ENCODE measurements at regions not wholly inside any gene's neighbourhood (a gene's known extent, or its start where the extent isn't known, plus 50 kb on each side); places are given as distances from the start of the nearest gene placed in this dataset.

DNA sequence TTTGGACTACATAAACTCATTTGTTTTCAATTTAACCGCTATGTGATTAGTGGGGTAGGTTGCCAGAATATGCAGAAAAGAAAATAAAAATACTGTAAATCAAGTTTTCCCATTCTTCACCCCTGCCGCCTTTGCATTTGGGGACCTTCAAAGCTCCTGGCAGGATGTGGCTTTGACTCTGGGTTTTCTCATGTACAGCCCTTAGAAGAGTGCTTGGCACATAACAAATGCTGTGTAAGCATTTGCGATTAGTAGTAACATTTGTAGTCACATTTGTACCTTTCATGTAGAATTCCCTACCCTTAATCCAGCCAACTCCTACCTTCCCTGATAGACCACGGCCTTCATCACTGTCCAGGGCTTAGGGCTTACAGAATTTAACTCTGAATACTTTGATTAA lies 262.6 kb downstream of the MREG start:
- peaks cover 5 to 34% of the 10 kb centered on the region in 2 donors for H3K4me1 ChIP-seq
- no peaks in the 10 kb centered on the region for H3K9me3 ChIP-seq
- intact Hi-C loops (cut with DNase I), result loop anchor here (10.0 kb wide), 1 partner anchor 164 kb away; no protein-coding TSS in a partner anchor
- TF ChIP-seq, protein P1, sequence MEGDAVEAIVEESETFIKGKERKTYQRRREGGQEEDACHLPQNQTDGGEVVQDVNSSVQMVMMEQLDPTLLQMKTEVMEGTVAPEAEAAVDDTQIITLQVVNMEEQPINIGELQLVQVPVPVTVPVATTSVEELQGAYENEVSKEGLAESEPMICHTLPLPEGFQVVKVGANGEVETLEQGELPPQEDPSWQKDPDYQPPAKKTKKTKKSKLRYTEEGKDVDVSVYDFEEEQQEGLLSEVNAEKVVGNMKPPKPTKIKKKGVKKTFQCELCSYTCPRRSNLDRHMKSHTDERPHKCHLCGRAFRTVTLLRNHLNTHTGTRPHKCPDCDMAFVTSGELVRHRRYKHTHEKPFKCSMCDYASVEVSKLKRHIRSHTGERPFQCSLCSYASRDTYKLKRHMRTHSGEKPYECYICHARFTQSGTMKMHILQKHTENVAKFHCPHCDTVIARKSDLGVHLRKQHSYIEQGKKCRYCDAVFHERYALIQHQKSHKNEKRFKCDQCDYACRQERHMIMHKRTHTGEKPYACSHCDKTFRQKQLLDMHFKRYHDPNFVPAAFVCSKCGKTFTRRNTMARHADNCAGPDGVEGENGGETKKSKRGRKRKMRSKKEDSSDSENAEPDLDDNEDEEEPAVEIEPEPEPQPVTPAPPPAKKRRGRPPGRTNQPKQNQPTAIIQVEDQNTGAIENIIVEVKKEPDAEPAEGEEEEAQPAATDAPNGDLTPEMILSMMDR (IDR thresholded peaks at IDR 0.05), result no peak
- no peak overlapping the region for H3K27ac ChIP-seq
- no peaks in the 10 kb centered on the region for H3K27me3 ChIP-seq
- DNase-seq (ENCODE audit: low spot score in 2 of 2), result no peak
- H3K36me3 ChIP-seq, result no peaks in the 10 kb centered on the region
- no peak overlapping the region for H3K4me3 ChIP-seq

DNA sequence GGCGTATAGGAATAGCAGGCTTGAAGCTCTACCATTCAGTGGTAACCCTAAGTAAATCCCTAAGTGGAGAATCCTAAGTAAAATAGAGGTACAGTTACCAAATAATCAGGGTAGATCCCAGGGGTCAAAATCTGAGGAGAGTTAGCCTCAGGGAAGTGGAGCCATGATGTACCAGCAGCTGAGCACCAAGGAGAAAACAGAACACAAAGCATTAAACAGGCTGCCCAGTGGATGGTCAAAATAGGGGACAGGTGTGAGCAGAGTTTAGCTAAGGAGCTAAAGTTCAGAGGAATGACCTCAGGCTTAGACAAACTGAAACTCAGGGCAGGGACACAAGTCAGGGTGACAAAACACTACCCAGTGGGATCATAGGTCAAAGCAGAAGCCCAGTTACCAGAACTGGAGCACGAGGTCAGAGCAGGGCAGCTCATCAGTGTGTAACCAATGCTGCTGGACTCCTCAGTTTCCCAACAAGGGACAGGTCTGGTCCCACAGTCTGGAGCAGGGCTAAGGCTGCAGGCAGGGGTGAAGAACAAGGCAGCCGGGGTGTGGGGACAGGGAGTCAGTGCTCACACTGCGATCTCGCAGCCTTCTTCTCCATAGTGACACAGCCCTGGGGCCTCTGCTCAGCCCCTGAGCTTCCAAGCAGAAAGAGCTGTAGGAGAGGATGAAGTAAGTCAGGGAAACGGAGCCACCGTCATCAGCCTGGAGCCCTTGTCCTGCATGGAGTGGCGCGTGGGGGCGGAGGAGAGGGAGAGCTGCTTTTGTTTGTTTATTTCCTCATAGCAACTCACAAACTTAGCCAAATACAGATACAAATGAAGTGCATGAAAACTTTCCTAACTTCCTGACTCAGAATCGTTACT lies 264.0 kb downstream of the MREG start:
- no peak overlapping the region for H3K4me3 ChIP-seq
- intact Hi-C loops (cut with DNase I), result no loop called here

DNA sequence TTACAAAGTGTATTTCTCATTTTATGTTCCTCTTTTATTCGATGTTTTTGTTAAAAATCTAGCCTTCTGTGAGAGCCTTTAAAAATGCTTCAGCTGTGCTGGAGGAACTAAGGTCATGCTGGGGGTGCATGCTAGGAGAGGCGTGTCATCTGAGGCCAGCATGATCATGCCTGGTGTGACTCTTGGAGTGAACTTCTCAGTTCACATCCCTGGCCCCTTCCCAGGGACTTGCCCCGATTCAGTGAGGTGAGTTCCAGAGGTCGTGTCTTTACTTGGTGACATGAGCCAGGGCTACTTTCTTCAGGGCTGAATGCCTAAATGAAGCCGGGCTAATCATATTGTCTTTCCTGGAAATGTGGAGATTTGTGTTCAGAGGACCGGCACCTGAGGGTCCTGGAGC lies 264.9 kb downstream of the MREG start:
- H3K9me3 ChIP-seq, result no peaks in the 10 kb centered on the region
- intact Hi-C loops (cut with DNase I), result no loop called here
- H3K36me3 ChIP-seq, result no peaks in the 10 kb centered on the region
- peaks cover 5 to 24% of the 10 kb centered on the region in 2 donors for H3K4me1 ChIP-seq
- no peak overlapping the region for H3K4me3 ChIP-seq
- TF ChIP-seq, protein P1 (IDR thresholded peaks at IDR 0.05), result no peak
- H3K27ac ChIP-seq, result no peak overlapping the region
- H3K27me3 ChIP-seq, result no peaks in the 10 kb centered on the region
- DNase-seq (ENCODE audit: low spot score in 2 of 2), result no peak

More for the DNA sequence above, 264.0 kb downstream of the MREG start:
- Histone ChIP-seq H3K27me3 (no peaks in the 10 kb centered on the region), H3K27ac (peak overlapping the region; percentile 14 to 19), H3K4me1 (peaks cover 5 to 29% of the 10 kb centered on the region in 2 donors), H3K9me3 (no peaks in the 10 kb centered on the region), H3K36me3 (no peaks in the 10 kb centered on the region)
- TF ChIP-seq, protein P1 (IDR thresholded peaks at IDR 0.05), result no peak
- peak; percentile 53 to 90 for DNase-seq (ENCODE audit: low spot score in 2 of 2)

DNA sequence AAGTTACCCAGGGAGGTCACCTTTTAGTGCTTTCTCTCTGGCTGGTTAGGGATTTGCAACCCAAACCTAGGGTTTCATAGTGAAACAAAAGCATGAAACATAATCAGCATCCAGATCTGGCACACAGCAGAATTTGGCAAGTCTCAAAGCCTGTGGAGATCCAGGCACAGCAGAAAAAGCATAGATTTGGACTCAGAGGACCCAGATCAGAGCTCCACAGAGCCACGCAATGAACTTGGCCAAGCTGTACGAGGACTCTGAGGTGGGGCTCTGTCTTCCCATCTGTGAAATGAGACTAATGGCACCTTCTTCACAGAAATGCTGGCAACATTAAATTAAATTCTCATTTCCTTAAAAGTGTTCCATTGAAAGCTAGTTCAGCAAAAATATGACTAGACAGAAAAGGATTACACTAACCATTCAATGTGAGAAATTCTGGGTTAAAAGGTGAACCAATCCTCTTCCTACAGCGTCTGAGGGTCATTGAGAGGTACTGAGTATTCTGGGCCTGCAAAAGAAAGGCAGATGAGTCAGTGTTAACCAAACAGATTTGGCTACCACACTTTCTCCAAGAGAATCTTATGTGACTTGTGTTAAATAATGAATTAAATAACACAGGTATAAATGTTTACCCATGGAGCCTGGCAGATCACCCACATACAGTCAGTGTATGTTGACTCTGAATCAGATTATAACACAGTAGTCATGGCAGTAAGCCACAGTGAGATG lies 266.3 kb downstream of the MREG start:
- intact Hi-C loops (cut with DNase I), result no loop called here
- Histone ChIP-seq H3K9me3 (no peaks in the 10 kb centered on the region), H3K4me1 (peaks cover 5 to 21% of the 10 kb centered on the region in 2 donors), H3K4me3 (no peak overlapping the region), H3K27me3 (no peaks in the 10 kb centered on the region), H3K36me3 (no peaks in the 10 kb centered on the region), H3K27ac (no peak overlapping the region)
- TF ChIP-seq, protein P1 (IDR thresholded peaks at IDR 0.05), result no peak
- DNase-seq (ENCODE audit: low spot score in 2 of 2), result no peak

DNA sequence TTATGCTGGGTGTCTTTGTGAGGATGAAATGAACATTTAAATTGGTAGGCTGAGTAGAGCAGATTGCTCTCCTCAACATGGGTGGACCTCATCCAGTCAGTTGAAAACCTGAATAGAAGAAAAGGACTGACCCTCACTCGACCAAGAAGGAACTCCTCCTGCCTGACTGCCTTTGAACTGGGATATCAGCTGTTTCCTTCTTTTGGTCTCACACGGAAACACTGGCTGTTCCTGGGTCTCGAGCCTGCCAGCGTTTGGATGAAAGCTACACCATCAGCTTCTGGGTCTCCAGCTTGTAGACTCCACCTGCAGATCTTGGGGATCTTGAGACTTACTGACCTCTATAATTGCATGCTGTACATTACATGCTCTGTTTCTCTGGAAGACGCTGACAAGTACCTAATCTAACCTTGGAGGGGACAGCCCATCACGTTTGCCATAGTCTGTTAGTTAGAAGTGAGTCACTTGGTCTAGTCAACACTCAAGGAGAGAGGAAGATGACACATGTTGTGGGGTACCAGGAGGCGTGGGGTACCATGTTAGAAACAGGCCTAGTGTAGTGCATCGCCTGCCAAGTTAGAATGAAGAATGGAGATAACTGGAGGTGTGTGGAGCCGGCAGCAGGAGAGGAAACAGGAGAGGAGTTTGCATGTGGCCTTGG lies 267.0 kb downstream of the MREG start:
- no peaks in the 10 kb centered on the region for H3K9me3 ChIP-seq
- no peak for DNase-seq (ENCODE audit: low spot score in 2 of 2)
- intact Hi-C loops (cut with DNase I), result no loop called here
- no peaks in the 10 kb centered on the region for H3K27me3 ChIP-seq
- H3K36me3 ChIP-seq, result no peaks in the 10 kb centered on the region
- TF ChIP-seq, protein P1 (IDR thresholded peaks at IDR 0.05), result no peak
- no peak overlapping the region for H3K27ac ChIP-seq
- H3K4me1 ChIP-seq, result peaks cover 5 to 21% of the 10 kb centered on the region in 2 donors
- no peak overlapping the region for H3K4me3 ChIP-seq

Measured in ascending aorta (tissue), 2 donors.